ENCODE measurements at regions not wholly inside any gene's neighbourhood (a gene's known extent, or its start where the extent isn't known, plus 50 kb on each side); places are given as distances from the start of the nearest gene placed in this dataset.

DNA sequence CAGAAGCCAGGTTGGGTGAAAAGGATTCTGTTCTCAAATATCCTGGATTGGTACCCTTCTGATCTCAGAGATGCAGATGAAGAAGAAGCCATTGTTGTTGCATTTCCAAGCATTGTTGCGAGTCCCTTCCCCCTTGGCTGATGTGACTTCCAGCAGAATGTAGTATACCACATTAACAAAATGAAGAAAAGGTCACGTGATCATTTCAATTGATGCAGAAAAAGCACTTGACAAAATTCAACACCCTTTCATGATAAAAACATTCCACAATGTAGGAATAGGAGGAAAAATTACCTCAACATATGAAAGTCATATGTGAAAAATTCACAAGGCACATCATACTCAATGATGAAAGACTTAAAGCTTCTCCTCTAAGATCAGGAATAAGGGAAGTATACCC is 181.9 kb upstream of the PFN2 start:
- TF ChIP-seq, protein P1, sequence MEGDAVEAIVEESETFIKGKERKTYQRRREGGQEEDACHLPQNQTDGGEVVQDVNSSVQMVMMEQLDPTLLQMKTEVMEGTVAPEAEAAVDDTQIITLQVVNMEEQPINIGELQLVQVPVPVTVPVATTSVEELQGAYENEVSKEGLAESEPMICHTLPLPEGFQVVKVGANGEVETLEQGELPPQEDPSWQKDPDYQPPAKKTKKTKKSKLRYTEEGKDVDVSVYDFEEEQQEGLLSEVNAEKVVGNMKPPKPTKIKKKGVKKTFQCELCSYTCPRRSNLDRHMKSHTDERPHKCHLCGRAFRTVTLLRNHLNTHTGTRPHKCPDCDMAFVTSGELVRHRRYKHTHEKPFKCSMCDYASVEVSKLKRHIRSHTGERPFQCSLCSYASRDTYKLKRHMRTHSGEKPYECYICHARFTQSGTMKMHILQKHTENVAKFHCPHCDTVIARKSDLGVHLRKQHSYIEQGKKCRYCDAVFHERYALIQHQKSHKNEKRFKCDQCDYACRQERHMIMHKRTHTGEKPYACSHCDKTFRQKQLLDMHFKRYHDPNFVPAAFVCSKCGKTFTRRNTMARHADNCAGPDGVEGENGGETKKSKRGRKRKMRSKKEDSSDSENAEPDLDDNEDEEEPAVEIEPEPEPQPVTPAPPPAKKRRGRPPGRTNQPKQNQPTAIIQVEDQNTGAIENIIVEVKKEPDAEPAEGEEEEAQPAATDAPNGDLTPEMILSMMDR (IDR thresholded peaks at IDR 0.05): no peak
- H3K4me3 Mint-ChIP-seq (ENCODE audit: unreplicated experiment): no peak overlapping the region
- H3K27ac Mint-ChIP-seq (ENCODE audit: unreplicated experiment): no peak overlapping the region
- DNase-seq (ENCODE audit: low spot score): no peak
- H3K36me3 Mint-ChIP-seq (ENCODE audit: low read depth): no peaks in the 10 kb centered on the region
- peaks cover 25% of the 10 kb centered on the region for H3K4me1 Mint-ChIP-seq (ENCODE audit: low read depth)
- H3K9me3 Mint-ChIP-seq (ENCODE audit: low read depth): peaks cover 2% of the 10 kb centered on the region
- no peaks in the 10 kb centered on the region for H3K27me3 Mint-ChIP-seq (ENCODE audit: low read depth)

DNA sequence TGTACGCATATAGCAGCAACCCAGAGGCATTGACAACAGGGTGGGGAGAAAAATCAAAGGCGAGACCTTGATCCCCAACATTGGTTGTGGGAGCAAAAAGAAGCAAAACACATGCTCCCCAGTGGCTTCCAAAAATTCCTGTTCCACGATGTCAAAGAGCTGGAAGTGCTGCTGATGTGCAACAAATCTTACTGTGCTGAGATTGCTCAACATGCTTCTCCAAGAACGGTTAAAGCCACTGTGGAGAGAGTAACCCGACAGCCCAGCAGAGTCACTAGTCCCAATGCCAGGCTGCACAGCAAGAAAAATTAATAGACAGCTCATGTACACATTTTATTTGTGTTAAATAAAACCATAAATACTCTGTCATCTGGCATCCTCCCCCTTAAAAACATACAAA is 179.9 kb upstream of the PFN2 start:
- Mint-ChIP-seq H3K9me3 (ENCODE audit: low read depth) (no peaks in the 10 kb centered on the region), H3K4me1 (ENCODE audit: low read depth) (peaks cover 37% of the 10 kb centered on the region), H3K27me3 (ENCODE audit: low read depth) (no peaks in the 10 kb centered on the region), H3K36me3 (ENCODE audit: low read depth) (no peaks in the 10 kb centered on the region), H3K27ac (ENCODE audit: unreplicated experiment) (no peak overlapping the region), H3K4me3 (ENCODE audit: unreplicated experiment) (no peak overlapping the region)
- no peak for DNase-seq (ENCODE audit: low spot score)
- TF ChIP-seq, protein P1 (IDR thresholded peaks at IDR 0.05): no peak

DNA sequence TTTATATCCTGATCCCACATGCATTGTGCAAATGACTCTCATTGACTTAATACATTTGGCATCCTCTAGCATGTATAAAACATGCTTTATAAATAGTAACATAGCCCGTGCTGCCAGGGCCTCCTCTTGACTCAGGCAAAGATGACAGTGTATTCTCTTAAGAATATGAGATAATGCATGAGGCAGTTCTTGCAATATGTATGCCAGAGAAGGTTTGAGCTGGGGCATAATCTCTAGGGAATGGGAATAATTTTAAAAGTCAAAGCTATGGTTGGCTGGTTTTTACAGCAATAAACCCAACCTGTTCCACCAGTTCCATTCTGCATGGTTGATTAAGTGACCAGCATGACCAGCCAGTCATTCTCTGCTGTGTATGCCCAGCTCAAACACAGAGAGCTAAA is 179.0 kb upstream of the PFN2 start:
- TF ChIP-seq, protein P1 (IDR thresholded peaks at IDR 0.05): no peak
- H3K27ac Mint-ChIP-seq (ENCODE audit: unreplicated experiment): peak overlapping the region; percentile 85
- no peak overlapping the region for H3K4me3 Mint-ChIP-seq (ENCODE audit: unreplicated experiment)
- H3K36me3 Mint-ChIP-seq (ENCODE audit: low read depth): no peaks in the 10 kb centered on the region
- no peaks in the 10 kb centered on the region for H3K9me3 Mint-ChIP-seq (ENCODE audit: low read depth)
- no peak for DNase-seq (ENCODE audit: low spot score)
- peaks cover 37% of the 10 kb centered on the region for H3K4me1 Mint-ChIP-seq (ENCODE audit: low read depth)
- no peaks in the 10 kb centered on the region for H3K27me3 Mint-ChIP-seq (ENCODE audit: low read depth)

DNA sequence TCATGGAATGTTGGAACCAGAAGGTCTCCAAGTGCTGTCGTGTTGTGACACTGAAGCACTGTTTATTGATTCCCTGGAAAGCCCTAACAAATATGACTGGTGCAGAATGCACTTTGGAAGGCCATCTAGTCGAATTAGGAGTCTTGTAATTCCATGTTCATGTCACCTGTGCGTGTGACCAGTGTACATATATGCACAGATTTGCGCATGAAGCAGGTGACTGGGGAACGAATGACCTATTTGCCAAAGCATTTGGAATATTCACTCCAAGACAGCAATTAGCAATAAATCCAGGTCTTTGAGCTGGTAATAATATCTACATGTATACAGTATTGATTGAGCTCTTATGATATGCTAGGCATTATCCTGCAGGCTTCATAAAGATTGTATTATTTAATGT is 177.5 kb upstream of the PFN2 start:
- Mint-ChIP-seq H3K4me1 (ENCODE audit: low read depth) (peaks cover 37% of the 10 kb centered on the region), H3K27ac (ENCODE audit: unreplicated experiment) (peak overlapping the region; percentile 93), H3K4me3 (ENCODE audit: unreplicated experiment) (no peak overlapping the region), H3K36me3 (ENCODE audit: low read depth) (no peaks in the 10 kb centered on the region), H3K9me3 (ENCODE audit: low read depth) (no peaks in the 10 kb centered on the region), H3K27me3 (ENCODE audit: low read depth) (no peaks in the 10 kb centered on the region)
- TF ChIP-seq, protein P1 (IDR thresholded peaks at IDR 0.05): no peak
- DNase-seq (ENCODE audit: low spot score): no peak

DNA sequence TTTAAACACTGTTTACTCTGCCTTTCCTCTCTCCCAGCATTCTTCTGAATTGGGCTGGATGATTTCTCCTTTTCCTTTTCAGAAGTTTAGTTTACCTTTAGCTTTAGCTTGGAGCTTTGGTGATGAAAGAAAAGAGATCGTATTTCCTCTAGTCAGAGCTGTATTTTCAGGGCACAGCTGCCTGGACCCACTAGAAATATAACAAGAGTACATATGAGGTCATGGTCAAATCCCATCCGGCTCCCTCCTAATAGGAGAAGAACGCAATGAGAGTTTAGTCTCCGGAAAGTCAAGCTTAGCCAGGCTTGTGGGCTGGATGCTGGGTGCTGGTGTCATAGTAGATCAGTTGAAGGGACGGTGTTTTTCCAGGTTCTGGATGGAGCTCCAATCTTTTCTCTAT is 177.1 kb upstream of the PFN2 start:
- no peak for DNase-seq (ENCODE audit: low spot score)
- no peaks in the 10 kb centered on the region for H3K9me3 Mint-ChIP-seq (ENCODE audit: low read depth)
- H3K36me3 Mint-ChIP-seq (ENCODE audit: low read depth): no peaks in the 10 kb centered on the region
- peak overlapping the region; percentile 93 for H3K27ac Mint-ChIP-seq (ENCODE audit: unreplicated experiment)
- H3K27me3 Mint-ChIP-seq (ENCODE audit: low read depth): no peaks in the 10 kb centered on the region
- peaks cover 37% of the 10 kb centered on the region for H3K4me1 Mint-ChIP-seq (ENCODE audit: low read depth)
- TF ChIP-seq, protein P1 (IDR thresholded peaks at IDR 0.05): no peak
- H3K4me3 Mint-ChIP-seq (ENCODE audit: unreplicated experiment): peak overlapping the region; percentile 31

Data from chondrocyte (in vitro differentiated cells).